Trophoblast cell (in vitro differentiated cells and primary cell): ENCODE measurements at regions not wholly inside any gene's neighbourhood (a gene's known extent, or its start where the extent isn't known, plus 50 kb on each side); places are given as distances from the start of the nearest gene placed in this dataset.
"Not testable (repeated sequence)": the region's sequence is repeated elsewhere in the genome, so short reads cannot be mapped to it uniquely, and the experiment has no call there.

ENCODE experiments used
- DNase-seq, 2 donors: peaks; one replicate each; pipeline ENCODE4 v3.0.0-alpha.2; 2016
- H2AFZ ChIP-seq: 2 replicates; pipeline ENCODE4 v1.6.1; 2013; ENCODE audit warnings: low read length, moderate library complexity, mild to moderate bottlenecking; ENCODE audit not compliant: insufficient read depth, poor library complexity
- H2AK5ac ChIP-seq: 2 replicates; pipeline ENCODE4 v1.6.1; 2013; ENCODE audit warnings: mild to moderate bottlenecking, low read length
- H2BK120ac ChIP-seq: 2 replicates; pipeline ENCODE4 v1.6.1; 2013; ENCODE audit warnings: low read length, mild to moderate bottlenecking, moderate library complexity; ENCODE audit not compliant: insufficient read depth, poor library complexity
- H2BK12ac ChIP-seq: 2 replicates; pipeline ENCODE4 v1.6.1; 2013; ENCODE audit warnings: mild to moderate bottlenecking, low read length, moderate library complexity
- H2BK5ac ChIP-seq: 2 replicates; pipeline ENCODE4 v1.6.1; 2013; ENCODE audit warnings: low read length, low read depth, moderate library complexity, mild to moderate bottlenecking; ENCODE audit not compliant: poor library complexity
- H3K14ac ChIP-seq: 2 replicates; pipeline ENCODE4 v1.6.1; 2013; ENCODE audit warnings: mild to moderate bottlenecking, low read length
- H3K18ac ChIP-seq: 2 replicates; pipeline ENCODE4 v1.6.1; 2013; ENCODE audit warnings: mild to moderate bottlenecking, low read length
- H3K23ac ChIP-seq: 2 replicates; pipeline ENCODE4 v1.6.1; 2013; ENCODE audit warnings: low read length
- H3K27ac ChIP-seq: 2 replicates; pipeline ENCODE4 v1.5.1; 2013; ENCODE audit warnings: low read depth, mild to moderate bottlenecking, inconsistent platforms, low read length, moderate library complexity
- H3K27me3 ChIP-seq: 2 replicates; pipeline ENCODE4 v1.6.1; 2013; ENCODE audit warnings: inconsistent platforms, mild to moderate bottlenecking, low read length, moderate library complexity; ENCODE audit not compliant: insufficient read depth
- H3K36me3 ChIP-seq, 2 experiments: 1 replicate in 1 of 2; 2 replicates in 1 of 2; pipeline ENCODE4 v1.6.1; 2013; ENCODE audit warnings: low read length in 2 of 2, mild to moderate bottlenecking in 2 of 2, moderate library complexity in 1 of 2; ENCODE audit not compliant: insufficient read depth in 2 of 2, control insufficient read depth in 1 of 2
- H3K4ac ChIP-seq: 2 replicates; pipeline ENCODE4 v1.6.1; 2013; ENCODE audit warnings: low read depth, mild to moderate bottlenecking, low read length, moderate library complexity
- H3K4me1 ChIP-seq, 2 experiments: 1 replicate in 1 of 2; 2 replicates in 1 of 2; pipeline ENCODE4 v1.6.1; 2013; ENCODE audit warnings: low read length in 2 of 2, mild to moderate bottlenecking in 2 of 2, moderate library complexity in 1 of 2; ENCODE audit not compliant: insufficient read depth in 2 of 2, control insufficient read depth in 1 of 2
- H3K4me2 ChIP-seq: 2 replicates; pipeline ENCODE4 v1.6.1; 2013; ENCODE audit warnings: inconsistent platforms, mild to moderate bottlenecking, low read length, moderate library complexity
- H3K4me3 ChIP-seq: 2 replicates; pipeline ENCODE4 v1.5.1; 2013; ENCODE audit warnings: mild to moderate bottlenecking, low read depth, low read length, inconsistent platforms
- H3K79me1 ChIP-seq: one replicate; pipeline ENCODE4 v1.6.1; 2013; ENCODE audit warnings: low read length
- H3K79me2 ChIP-seq: 2 replicates; pipeline ENCODE4 v1.6.1; 2013; ENCODE audit warnings: low read length, mild to moderate bottlenecking; ENCODE audit not compliant: control insufficient read depth, insufficient read depth, poor library complexity
- H3K9ac ChIP-seq: 2 replicates; pipeline ENCODE4 v1.6.1; 2013; ENCODE audit warnings: mild to moderate bottlenecking, low read length
- H3K9me3 ChIP-seq: 2 replicates; pipeline ENCODE4 v1.6.1; 2013; ENCODE audit warnings: low read depth, mild to moderate bottlenecking, control low read depth, inconsistent platforms, low read length; ENCODE audit not compliant: insufficient read depth
- H4K12ac ChIP-seq: 2 replicates; pipeline ENCODE4 v1.6.1; 2013; ENCODE audit warnings: low read depth, mild to moderate bottlenecking, low read length, moderate library complexity
- H4K8ac ChIP-seq: 2 replicates; pipeline ENCODE4 v1.6.1; 2013; ENCODE audit warnings: low read depth, mild to moderate bottlenecking, low read length, moderate library complexity
- H4K91ac ChIP-seq: one replicate; pipeline ENCODE4 v1.6.1; 2013; ENCODE audit warnings: low read depth, mild to moderate bottlenecking, low read length, moderate library complexity
- WGBS: extraction: QIAGEN DNeasy Blood & Tissue Kit; methylation state at CpG from one replicate; pipeline ENCODE4 v1.1.7; 2013; ENCODE audit warnings: missing lambda C conversion rate; ENCODE audit not compliant: insufficient read length, insufficient coverage; ENCODE audit errors: extremely low coverage; 5-methylcytosine and 5-hydroxymethylcytosine counted together

DNA sequence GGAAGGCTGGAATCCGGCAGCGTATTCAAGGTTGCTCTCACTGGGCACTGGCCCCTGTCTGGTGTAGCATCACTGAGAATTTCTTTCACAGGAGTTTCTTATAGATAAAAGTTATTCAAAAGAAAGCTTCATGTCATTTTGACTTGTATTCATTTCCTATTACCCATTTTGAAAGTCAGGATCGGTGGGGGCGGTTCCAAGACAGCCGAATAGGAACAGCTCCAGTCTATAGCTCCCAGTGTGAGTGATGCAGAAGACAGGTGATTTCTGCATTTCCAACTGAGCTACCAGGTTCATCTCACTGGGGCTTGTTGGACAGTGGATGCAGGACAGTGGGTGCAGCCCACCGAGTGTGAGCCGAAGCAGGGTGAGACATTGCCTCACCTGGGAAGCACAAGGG lies 51.5 kb upstream of the CDC42EP3 start:
- H4K91ac ChIP-seq, H3K23ac ChIP-seq, DNase-seq, H2AFZ ChIP-seq, H2AK5ac ChIP-seq, H4K12ac ChIP-seq, H3K36me3 ChIP-seq, H2BK120ac ChIP-seq, H3K27me3 ChIP-seq, H2BK12ac ChIP-seq, H3K4ac ChIP-seq, H3K14ac ChIP-seq, H3K4me2 ChIP-seq, H3K79me2 ChIP-seq, H3K4me1 ChIP-seq, H4K8ac ChIP-seq, H2BK5ac ChIP-seq, H3K9me3 ChIP-seq, H3K27ac ChIP-seq, H3K79me1 ChIP-seq, H3K9ac ChIP-seq, H3K4me3 ChIP-seq, H3K18ac ChIP-seq: not testable (repeated sequence)
- WGBS: no CpG with 5 or more reads among the region's 7 CpGs

DNA sequence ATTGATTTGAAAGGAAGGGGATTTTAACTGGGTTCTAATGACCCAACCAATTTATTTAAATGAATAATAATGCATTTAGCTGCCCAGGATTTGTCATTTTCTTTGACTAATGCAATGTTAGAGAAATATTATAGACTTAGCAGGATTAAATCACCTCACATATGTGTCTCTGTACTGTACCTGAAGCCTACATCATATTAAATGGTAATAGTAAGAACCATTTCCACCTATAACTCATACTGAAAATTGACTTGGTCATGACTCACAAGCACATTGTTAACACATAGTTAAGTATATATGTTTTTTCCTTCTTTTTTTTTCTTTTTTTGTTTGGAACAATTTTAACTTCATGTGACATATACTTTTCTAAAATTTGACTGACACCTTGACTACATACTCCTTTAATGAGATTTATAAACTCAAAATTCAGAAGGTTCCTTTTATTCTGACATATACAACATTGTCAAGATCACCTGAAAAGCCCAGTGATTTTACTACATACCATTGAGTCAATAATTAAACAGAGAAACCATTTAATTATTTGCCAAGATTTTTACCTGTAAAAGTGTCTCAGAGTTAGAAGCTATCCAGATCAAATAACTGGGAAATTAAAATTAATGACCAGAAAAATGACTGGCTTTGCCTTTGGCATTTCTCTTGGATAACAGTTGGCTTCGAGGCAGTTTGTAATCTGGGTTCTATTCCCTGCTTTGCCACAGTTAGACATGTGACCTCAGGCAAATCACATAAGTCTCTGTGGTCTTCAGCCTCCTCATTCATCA lies 58.8 kb upstream of the CDC42EP3 start:
- WGBS: no CpG with 5 or more reads among the region's 1 CpG
- Histone ChIP-seq H3K79me2 (no peaks in the 10 kb centered on the region), H2BK5ac (no peak overlapping the region), H3K14ac (no peak overlapping the region), H3K4ac (no peak overlapping the region), H3K9ac (no peak overlapping the region), H4K91ac (no peak overlapping the region), H3K4me3 (no peak overlapping the region), H4K8ac (no peak overlapping the region), H3K23ac (no peak overlapping the region), H2AK5ac (no peak overlapping the region), H3K9me3 (no peaks in the 10 kb centered on the region), H3K79me1 (no peaks in the 10 kb centered on the region), H3K27me3 (no peaks in the 10 kb centered on the region), H3K18ac (no peak overlapping the region), H3K27ac (no peak overlapping the region), H3K36me3 (no peaks in the 10 kb centered on the region), H2AFZ (no peak overlapping the region), H2BK12ac (no peak overlapping the region), H2BK120ac (no peak overlapping the region), H3K4me1 (no peaks in the 10 kb centered on the region), H4K12ac (no peak overlapping the region), H3K4me2 (no peak overlapping the region)
- DNase-seq: no peak

DNA sequence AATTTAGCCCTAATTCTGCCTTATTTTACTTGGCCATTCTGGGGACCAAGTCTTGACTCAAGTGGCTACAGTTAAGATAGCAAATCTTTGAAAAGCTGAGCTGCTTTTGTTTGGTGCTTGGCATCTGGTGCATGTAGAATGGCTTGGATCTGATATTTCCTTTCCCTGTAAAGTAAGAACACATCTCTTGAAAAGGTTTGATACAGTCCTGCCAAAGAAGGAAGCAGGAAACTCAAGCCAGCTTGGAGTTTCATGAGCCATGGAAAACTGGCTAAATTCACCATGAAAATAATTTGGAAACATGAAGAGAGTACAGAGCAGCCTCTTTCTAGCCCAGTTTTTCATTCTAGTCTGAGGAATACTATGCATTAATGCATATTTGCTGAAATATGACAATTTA lies 61.0 kb upstream of the CDC42EP3 start:
- H3K9ac ChIP-seq, H4K12ac ChIP-seq, H3K79me1 ChIP-seq, H4K8ac ChIP-seq, H2BK120ac ChIP-seq, H3K14ac ChIP-seq, H3K27ac ChIP-seq, H3K18ac ChIP-seq, H3K23ac ChIP-seq, H3K4ac ChIP-seq, DNase-seq, H3K79me2 ChIP-seq, H3K36me3 ChIP-seq, H2BK12ac ChIP-seq, H2BK5ac ChIP-seq, H3K4me2 ChIP-seq, H2AK5ac ChIP-seq, H3K9me3 ChIP-seq, H3K4me1 ChIP-seq, H4K91ac ChIP-seq, H2AFZ ChIP-seq, H3K4me3 ChIP-seq, H3K27me3 ChIP-seq: not testable (repeated sequence)

DNA sequence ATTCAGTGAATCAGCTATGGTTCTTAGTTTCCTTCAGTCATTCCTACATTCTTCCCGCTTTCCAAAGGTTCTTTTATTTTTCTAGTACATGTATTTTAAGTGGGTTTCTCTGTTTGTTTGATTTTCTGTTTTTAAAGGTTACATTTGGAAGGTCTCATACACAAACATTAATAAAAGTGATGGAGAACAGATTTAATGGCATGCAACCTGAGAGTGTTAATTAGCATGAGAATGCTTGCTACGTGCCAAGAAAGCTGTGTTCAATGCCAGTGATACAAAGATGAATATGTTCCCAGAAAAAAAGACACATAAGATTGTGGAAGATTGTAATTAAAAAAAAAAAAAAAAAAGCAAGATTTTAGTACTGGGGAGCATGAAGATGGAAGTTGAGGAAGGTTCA lies 61.8 kb upstream of the CDC42EP3 start:
- no peak overlapping the region for H3K27ac ChIP-seq
- H3K4me3 ChIP-seq: no peak overlapping the region
- H3K23ac ChIP-seq: no peak overlapping the region
- no peak overlapping the region for H4K8ac ChIP-seq
- H3K36me3 ChIP-seq: no peaks in the 10 kb centered on the region
- no peak overlapping the region for H3K9ac ChIP-seq
- no peak for DNase-seq
- H2BK12ac ChIP-seq: no peak overlapping the region
- no peak overlapping the region for H3K18ac ChIP-seq
- no peaks in the 10 kb centered on the region for H3K79me2 ChIP-seq
- no peak overlapping the region for H3K14ac ChIP-seq
- no peak overlapping the region for H3K4me2 ChIP-seq
- no peak overlapping the region for H4K91ac ChIP-seq
- H2AFZ ChIP-seq: no peak overlapping the region
- H2BK120ac ChIP-seq: no peak overlapping the region
- H2AK5ac ChIP-seq: no peak overlapping the region
- H3K4ac ChIP-seq: no peak overlapping the region
- no peak overlapping the region for H2BK5ac ChIP-seq
- no peaks in the 10 kb centered on the region for H3K27me3 ChIP-seq
- peaks cover 8% of the 10 kb centered on the region for H3K79me1 ChIP-seq
- no peaks in the 10 kb centered on the region for H3K9me3 ChIP-seq
- H3K4me1 ChIP-seq: peaks cover 4 to 5% of the 10 kb centered on the region in 2 experiments
- WGBS: no CpG with 5 or more reads among the region's 2 CpGs
- H4K12ac ChIP-seq: no peak overlapping the region
